Type B pancreatic cell (in vitro differentiated cells): ENCODE measurements at regions not wholly inside any gene's neighbourhood (a gene's known extent, or its start where the extent isn't known, plus 50 kb on each side); places are given as distances from the start of the nearest gene placed in this dataset.

Experiments used
- DNase-seq: peaks from one replicate; pipeline ENCODE4 v3.0.0; 2021; ENCODE audit warnings: mixed read lengths; ENCODE audit not compliant: unreplicated experiment; ENCODE audit errors: extremely low spot score
- H3K27ac Mint-ChIP-seq: 2 replicates; pipeline ENCODE4 v1.8.0; 2021; ENCODE audit warnings: mild to moderate bottlenecking, mixed read lengths
- H3K27me3 Mint-ChIP-seq: 2 replicates; pipeline ENCODE4 v1.8.0; 2021; ENCODE audit warnings: mixed read lengths
- H3K36me3 Mint-ChIP-seq: 2 replicates; pipeline ENCODE4 v1.8.0; 2021; ENCODE audit warnings: mixed read lengths
- H3K4me1 Mint-ChIP-seq: one replicate; pipeline ENCODE4 v1.8.0; 2021; ENCODE audit warnings: mixed read lengths; ENCODE audit not compliant: unreplicated experiment
- H3K4me3 Mint-ChIP-seq: 2 replicates; pipeline ENCODE4 v1.8.0; 2021; ENCODE audit warnings: mild to moderate bottlenecking, mixed read lengths
- H3K9me3 Mint-ChIP-seq: 2 replicates; pipeline ENCODE4 v1.8.0; 2021; ENCODE audit warnings: mixed read lengths
- TF ChIP-seq, protein P1 (sequence below): fragments of 200-600 bp; sonication (generic); conservative IDR thresholded peaks from 2 replicates; pipeline ENCODE4 v1.5.0; 2021; ENCODE audit warnings: antibody characterized with exemption, mild to moderate bottlenecking

DNA sequence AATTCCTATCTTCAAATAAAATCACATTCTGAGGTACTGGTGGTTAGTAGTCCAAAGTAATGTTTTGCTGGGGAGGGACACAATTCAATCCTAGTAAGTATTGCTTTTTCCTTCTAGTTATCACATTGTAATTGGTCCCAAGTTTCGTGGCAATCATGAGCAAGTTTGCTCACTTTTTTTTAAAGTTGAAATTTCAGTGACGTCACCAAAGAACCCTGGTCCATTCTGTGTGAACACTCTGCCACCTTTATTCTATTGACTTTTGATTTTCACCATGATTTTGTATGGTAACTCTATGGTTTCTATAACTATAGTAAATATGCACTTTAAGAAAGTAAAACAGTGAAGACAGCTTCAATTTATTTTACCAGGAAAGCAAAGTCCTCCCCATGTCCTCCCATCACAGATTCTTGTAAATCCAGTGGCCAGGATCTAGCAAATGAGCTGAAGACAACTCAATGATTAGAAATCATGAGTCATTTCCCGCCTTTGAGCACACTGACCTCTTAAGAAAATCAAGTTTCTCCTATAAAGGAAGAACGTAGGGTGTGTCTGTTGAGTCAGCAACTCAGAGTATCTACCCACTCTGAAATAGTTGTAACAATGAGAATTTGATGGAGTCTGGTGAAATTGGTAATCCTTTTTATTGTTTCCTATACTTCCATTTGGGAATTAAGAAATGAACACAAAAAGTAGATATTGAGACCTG lies 1306.6 kb upstream of the PABPC4L start:
- Mint-ChIP-seq H3K4me1 (no peaks in the 10 kb centered on the region), H3K4me3 (no peak overlapping the region), H3K27ac (peak overlapping the region; percentile 25), H3K9me3 (peaks cover 7% of the 10 kb centered on the region), H3K27me3 (no peaks in the 10 kb centered on the region), H3K36me3 (no peaks in the 10 kb centered on the region)
- TF ChIP-seq, protein P1, sequence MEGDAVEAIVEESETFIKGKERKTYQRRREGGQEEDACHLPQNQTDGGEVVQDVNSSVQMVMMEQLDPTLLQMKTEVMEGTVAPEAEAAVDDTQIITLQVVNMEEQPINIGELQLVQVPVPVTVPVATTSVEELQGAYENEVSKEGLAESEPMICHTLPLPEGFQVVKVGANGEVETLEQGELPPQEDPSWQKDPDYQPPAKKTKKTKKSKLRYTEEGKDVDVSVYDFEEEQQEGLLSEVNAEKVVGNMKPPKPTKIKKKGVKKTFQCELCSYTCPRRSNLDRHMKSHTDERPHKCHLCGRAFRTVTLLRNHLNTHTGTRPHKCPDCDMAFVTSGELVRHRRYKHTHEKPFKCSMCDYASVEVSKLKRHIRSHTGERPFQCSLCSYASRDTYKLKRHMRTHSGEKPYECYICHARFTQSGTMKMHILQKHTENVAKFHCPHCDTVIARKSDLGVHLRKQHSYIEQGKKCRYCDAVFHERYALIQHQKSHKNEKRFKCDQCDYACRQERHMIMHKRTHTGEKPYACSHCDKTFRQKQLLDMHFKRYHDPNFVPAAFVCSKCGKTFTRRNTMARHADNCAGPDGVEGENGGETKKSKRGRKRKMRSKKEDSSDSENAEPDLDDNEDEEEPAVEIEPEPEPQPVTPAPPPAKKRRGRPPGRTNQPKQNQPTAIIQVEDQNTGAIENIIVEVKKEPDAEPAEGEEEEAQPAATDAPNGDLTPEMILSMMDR: no peak
- no peak for DNase-seq

DNA sequence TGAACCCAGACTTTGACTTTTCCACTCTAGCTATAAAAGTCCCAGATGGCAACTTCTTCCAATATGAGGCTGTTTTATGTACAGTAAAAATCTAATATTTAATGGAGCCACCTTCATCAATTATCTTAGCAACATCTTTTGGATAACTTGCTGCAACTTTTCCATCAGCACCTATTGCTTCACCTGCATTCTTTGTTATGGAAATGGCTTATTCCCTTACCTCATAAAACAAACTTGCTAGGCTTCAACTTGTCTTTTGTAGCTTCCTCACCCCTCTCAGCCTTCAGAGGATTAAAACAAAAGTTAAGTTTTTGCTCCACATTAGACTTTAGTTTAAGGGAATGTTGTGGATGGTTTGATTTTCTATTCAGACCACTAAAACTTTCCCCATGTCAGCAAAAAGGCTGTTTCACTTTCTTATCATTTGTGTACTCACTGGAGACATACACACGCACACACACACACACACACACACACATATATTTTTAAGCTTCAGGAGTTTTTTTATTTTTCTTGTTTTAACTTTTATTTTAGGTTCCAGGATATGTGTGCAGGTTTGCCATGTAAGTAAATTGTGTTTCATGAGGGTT lies 1296.1 kb upstream of the PABPC4L start:
- no peak for DNase-seq
- H3K27ac Mint-ChIP-seq: no peak overlapping the region
- no peaks in the 10 kb centered on the region for H3K4me1 Mint-ChIP-seq
- TF ChIP-seq, protein P1: no peak
- no peak overlapping the region for H3K4me3 Mint-ChIP-seq
- peaks cover 4% of the 10 kb centered on the region for H3K9me3 Mint-ChIP-seq
- no peaks in the 10 kb centered on the region for H3K36me3 Mint-ChIP-seq
- no peaks in the 10 kb centered on the region for H3K27me3 Mint-ChIP-seq

DNA sequence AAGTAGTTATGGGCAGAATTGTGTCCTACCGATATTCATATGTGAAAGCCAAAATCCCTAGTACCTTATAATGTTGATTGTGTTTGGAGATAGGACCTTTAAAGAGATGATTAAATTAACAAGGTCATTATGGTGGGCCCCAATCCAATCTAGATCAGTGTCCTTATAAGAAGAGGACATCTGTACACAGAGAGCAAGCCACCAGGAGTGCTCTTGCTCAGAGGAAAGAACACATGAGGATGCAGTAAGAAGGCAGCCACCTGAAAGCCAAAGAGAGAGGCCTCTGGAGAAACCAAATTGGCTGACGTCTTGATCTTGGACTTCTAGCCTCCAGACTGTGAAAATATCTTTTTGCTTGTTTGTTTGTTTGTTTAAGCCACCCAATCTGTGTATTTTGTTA lies 1290.8 kb upstream of the PABPC4L start:
- no peaks in the 10 kb centered on the region for H3K27me3 Mint-ChIP-seq
- no peak for DNase-seq
- H3K9me3 Mint-ChIP-seq: peaks cover 4% of the 10 kb centered on the region
- no peak overlapping the region for H3K27ac Mint-ChIP-seq
- H3K36me3 Mint-ChIP-seq: no peaks in the 10 kb centered on the region
- no peaks in the 10 kb centered on the region for H3K4me1 Mint-ChIP-seq
- no peak overlapping the region for H3K4me3 Mint-ChIP-seq
- TF ChIP-seq, protein P1: no peak

DNA sequence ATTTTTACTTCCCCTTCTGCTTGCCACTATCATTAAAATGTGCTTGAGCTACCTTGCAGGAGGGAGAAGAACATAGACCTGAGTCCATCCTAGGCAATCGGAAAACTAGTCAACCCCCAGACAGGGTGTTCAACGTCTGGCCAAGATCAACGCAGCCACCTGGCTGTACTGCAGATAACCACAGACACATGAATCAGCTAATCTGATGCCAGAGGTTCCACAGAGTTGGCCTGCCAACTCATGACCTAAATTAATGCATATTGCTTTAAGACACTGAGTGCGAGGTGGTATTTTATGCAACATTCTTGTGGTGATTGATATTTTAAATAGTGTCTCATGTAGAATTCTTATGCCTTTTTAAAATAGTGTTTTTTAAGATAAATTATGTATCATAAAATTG lies 1283.8 kb upstream of the PABPC4L start:
- TF ChIP-seq, protein P1: no peak
- Mint-ChIP-seq H3K9me3 (no peaks in the 10 kb centered on the region), H3K4me3 (no peak overlapping the region), H3K27ac (no peak overlapping the region), H3K4me1 (no peaks in the 10 kb centered on the region), H3K36me3 (no peaks in the 10 kb centered on the region), H3K27me3 (no peaks in the 10 kb centered on the region)
- DNase-seq: no peak

DNA sequence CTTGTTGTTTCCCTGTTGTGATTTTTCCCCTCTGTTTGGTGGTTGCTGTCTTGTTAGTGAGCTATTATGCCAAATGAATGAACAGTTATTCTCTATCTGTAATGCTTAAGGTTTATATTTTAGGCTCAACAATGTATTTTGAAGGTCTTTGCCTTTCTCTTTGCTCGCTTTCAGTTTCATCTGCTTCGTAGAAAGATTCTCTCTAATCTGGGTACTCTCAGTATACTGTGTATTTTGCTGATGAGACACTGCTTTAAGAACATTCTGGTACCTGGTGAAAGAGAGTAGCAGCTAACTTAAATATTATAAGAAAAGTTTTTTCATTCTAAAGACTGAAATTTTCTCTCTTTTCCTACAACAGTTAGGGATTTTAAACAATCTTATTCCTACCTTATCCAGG lies 1274.7 kb upstream of the PABPC4L start:
- no peaks in the 10 kb centered on the region for H3K27me3 Mint-ChIP-seq
- no peak overlapping the region for H3K27ac Mint-ChIP-seq
- no peaks in the 10 kb centered on the region for H3K4me1 Mint-ChIP-seq
- H3K4me3 Mint-ChIP-seq: no peak overlapping the region
- H3K36me3 Mint-ChIP-seq: no peaks in the 10 kb centered on the region
- peaks cover 6% of the 10 kb centered on the region for H3K9me3 Mint-ChIP-seq
- no peak for DNase-seq
- TF ChIP-seq, protein P1: no peak
